ENCODE measurements at regions not wholly inside any gene's neighbourhood (a gene's known extent, or its start where the extent isn't known, plus 50 kb on each side); places are given as distances from the start of the nearest gene placed in this dataset.
"Not testable (repeated sequence)": the region's sequence is repeated elsewhere in the genome, so short reads cannot be mapped to it uniquely, and the experiment has no call there.

DNA sequence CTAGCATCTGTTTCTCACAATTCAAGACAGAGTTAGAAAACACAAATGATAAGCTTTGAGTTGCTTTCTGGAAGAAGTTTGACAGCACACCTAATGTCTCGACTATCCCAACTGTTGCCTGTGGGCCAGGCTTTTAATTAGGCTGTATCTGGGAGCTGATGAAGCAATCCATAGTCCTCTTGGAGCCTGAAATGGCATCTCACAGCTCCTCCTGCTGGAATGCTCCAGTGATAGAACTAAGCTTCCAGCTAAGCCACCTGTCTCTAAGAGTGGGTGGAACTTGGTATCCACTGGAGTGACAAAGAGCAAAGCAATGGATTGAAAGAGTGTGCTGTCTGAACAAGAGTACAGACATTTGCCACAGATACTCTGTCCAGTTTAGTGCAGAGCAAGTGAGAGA is 605.3 kb upstream of the NR5A2 start:
- DNase-seq (ENCODE audit: low read depth in 2 of 2), result no peak

DNA sequence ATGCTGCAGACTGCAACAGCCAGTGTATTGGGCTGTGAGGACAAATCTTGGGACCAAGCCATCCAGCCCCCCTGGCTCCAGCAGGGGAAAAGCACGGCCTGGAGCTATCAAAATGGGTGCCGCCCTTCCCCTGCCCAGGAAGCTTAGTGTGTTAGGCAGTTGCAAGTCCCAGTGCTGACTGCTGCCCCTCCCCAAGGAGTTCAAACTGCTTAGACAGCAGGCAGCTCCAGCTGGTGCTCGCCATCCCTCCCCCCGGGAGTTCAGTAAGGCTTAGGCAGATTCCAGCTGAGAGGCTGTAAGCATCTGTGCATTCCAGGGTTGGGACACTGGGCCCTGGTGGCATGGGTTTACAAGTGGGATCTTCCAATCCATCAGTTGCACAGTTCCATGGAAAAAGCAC is 579.6 kb upstream of the NR5A2 start:
- no peak for DNase-seq (ENCODE audit: low read depth in 2 of 2)

DNA sequence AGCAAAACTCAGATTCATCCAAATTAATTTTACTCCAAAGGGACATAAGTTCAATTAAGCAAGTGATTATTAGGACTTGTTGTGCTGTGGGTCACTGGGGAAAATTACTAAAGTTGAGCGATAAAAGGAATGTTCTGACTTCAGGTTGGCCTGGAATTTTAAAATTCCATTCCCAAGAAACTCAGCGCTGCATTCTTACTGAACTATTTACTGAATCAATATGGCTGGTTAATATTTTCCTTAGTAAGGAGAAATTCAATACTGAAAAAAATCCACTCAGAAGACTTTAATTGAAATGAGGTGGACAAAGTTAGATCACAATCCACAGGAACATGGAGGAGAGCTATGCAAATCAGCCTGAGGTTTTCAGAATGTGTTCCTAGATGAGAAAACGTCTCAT is 578.9 kb upstream of the NR5A2 start:
- DNase-seq (ENCODE audit: low read depth in 2 of 2), result no peak

DNA sequence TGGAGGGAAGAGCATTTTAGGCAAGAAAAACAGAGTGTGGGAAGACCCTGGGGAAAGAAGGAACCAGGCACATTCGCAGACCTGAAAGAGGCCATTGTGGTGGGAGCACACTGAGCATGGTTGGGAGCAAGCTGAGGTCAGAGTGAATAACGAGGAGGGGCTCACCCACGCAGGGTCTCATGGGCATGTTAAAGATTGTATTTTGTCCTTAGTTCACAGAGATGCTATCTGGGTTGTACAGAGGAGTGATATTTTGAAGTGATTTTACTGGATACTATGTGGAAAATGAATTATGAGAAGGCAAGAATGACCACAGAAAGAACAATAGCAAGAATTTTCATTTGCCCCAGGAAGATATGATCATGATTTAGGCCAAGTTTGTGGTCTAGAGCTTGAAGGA is 578.3 kb upstream of the NR5A2 start:
- no peak for DNase-seq (ENCODE audit: low read depth in 2 of 2)

DNA sequence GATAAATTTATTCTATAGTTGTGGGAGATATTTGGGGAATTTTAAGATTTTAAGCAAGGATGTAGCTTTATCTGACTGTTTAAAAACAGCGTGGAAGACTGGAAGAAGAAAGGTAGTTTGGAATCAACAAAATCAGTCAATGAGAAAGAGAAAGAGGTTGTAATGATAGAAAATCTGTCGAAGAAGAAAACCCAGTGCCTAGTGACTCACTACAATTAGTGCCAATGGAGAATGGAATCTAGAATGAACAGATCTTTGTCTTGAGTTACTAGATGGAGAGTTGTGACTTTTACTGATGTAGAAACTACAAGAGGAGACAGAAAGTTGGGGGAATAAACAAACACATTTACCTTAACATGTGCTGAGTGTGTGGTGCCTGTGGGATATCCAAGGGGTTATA is 577.8 kb upstream of the NR5A2 start:
- DNase-seq (ENCODE audit: low read depth in 2 of 2), result no peak

DNA sequence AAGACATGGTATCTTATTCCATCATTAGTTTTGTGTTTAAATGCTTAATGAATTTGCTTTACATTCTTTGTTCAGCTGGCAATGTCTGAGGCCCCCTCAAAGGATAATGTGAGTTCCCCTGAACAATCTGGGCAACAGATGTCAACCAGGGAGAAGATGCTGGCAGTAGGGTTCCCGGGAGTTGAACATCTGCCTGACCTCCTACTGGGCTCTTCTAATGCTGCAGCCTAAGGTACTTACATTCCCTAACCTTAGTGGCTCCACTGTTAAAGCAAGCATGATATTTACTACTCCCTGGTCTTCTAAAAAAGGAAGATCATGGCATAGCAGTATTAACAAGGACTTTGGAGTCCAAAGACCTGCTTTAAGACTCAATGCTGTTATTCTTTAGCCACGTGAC is 574.9 kb upstream of the NR5A2 start:
- no peak for DNase-seq (ENCODE audit: low read depth in 2 of 2)

DNA sequence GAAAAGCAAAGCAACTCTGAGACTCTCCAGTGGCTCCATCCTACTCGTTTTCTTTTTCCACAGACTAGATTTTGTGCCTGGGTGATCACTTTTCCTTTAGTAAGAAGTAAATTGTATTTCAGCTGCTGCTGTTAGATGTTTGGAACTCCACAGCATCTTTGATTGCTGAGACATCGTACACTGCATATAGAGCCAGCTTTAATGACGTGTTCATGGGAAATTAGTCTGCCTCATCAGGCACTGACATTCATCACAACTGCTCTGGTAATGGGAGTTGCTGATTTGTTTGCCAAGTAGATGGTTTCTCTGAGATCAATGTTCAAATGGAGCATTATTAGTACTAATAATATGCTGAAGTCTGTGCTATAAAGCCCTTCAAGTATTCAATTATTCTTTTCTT is 573.8 kb upstream of the NR5A2 start:
- no peak for DNase-seq (ENCODE audit: low read depth in 2 of 2)

DNA sequence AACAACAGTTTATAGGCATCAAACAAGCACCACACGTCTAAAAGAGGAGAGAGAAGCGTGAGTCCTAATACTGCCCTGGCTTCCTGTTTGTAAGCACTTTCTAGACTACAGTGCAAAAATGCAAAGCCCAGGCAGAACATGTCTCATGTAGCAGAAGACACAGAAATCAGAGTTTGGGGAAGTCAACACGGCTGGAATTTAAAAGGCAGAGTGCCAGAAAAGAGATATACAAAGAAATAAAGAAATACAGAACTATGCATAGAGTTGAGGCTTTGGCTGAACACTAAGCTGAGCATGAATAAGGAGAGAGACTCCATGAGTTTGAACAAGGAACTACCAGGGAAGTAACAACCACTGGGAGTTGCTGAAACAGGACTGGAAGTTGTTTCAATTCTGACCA is 566.6 kb upstream of the NR5A2 start:
- no peak for DNase-seq (ENCODE audit: low read depth in 2 of 2)

DNA sequence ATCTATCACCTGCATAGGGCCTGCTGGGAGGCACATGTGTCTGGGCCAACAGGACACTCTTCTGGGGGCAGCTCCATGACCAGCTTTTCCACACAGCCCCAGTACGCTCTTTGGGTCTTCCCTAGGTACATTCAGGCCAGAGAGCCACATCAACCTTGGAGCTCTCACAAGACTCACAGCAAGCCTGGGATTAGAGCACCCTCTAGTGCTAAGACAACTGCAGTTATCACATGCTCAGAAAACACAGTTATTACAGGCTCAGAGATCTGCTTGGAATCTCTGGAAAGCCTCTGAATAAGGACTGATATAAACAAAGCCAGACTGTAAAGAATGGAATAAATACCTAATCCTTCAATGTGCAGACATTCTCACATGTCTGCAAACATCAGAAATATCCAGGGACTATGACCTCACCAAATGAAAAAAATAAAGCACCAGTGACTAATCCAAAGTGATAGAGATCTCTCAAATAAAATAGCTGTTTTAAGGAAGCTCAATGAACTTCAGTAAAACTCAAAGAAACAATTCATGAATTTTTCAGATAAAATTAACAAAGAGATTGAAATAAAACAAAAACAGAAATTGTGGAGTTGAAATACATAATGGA is 563.9 kb upstream of the NR5A2 start:
- DNase-seq (ENCODE audit: low read depth in 2 of 2), result no peak

DNA sequence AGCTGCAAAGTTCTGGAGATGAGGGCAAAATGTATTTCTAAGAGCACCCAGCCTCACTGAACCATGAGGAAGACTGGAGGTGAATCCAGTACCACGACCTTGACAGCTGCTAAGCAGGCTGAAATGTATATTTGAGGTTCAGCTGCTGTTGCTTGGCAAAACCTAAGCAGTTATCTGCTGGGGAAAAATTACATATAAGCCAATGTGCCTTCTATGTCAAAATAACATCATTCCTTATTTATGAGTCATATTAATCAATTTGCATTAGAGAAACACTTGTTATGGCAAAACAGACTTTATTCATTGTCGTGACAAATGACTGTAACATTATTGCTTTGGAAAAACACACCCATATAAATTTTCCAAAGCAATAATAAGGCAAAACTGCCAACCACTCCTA is 560.5 kb upstream of the NR5A2 start:
- no peak for DNase-seq (ENCODE audit: low read depth in 2 of 2)

DNA sequence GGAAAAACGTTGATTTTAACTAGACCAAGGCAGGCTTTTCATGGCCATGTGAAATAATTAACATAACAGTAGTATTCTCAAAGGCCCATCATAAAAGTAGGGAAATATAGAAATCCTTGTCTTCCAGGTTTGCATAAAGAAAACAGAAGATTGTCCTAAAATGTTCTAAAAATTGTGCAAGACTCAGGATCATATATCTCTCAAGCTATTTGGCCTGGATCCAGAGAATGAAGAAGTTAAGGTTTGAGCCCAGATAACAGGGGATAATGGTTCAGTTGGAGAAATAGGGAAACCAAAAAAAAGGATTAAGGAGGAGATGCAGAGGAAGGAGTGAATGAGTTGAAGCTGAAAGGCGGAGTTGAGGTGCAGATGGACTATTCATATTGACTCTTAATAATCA is 555.5 kb upstream of the NR5A2 start:
- no peak for DNase-seq (ENCODE audit: low read depth in 2 of 2)

DNA sequence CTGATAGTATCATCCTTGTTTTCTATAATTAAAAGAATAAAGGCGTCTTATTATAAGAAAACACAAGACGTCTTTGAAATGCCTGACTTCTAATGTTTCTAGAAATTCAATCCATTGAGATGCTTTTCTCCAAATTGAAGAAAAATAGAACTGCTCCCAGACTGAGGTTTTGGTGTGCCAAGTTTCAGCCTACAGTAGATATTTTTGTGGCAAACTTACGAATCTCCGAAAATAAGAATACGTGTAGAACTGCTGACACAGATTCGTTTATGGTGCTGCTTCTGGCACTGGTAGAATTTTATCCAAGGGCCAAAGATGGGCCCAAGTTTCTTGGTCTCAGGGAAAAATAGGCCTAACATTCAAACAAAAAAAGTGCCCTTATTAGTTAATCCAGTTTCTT is 554.5 kb upstream of the NR5A2 start:
- no peak for DNase-seq (ENCODE audit: low read depth in 2 of 2)

DNA sequence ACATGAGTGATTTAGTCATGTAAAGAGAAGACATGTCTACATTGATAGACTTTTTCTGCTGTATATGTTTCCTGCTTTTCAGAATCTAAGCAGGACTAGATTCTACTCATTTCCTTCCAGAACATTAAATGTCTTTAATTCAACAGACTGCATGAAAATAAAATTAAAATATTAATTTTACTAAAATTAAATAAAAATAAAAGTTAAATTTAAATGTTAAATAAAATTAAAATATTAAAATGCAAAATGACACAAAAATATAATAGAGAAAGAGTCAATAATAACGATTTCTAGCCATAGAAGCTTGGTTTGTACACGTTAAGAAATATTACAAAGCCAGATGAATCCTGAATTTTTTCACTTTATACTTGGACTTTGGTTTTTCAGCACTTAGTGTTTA is 552.8 kb upstream of the NR5A2 start:
- no peak for DNase-seq (ENCODE audit: low read depth in 2 of 2)

DNA sequence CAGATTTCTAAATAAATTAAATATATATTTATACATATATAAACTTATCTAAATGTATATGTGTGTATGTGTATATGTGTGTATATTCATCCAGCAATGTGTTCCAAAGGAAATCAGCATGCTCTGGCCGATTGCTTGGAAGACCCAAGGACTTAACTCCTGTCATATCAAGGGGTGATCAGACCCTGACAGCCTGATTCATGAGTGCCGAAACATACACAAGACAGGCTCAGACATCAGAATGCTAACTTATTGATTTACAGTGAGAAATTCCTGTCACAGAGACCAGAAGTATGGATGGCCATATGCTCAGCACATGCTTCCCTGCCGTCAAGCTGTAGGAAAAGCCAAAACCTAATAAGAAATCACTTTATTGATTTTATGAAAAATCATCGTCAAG is 545.1 kb upstream of the NR5A2 start:
- no peak for DNase-seq (ENCODE audit: low read depth in 2 of 2)

DNA sequence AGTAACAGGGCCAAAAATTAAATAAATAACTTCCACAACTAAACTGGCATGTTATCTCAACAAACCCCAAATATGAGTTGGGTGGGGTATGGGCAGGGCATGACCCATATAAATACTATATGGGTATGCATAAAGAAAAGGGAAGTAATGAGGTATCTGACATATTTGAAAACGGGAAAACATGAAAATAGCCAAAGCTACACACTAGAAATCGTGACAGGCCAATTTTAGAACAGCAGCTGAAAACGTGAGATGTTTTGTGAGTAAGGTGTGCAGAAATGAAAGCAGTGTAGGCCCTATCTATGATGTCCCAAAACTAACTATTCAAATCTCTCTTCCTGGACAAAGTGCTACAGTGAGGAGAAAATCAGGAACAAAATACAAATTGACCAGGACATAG is 537.9 kb upstream of the NR5A2 start:
- no peak for DNase-seq (ENCODE audit: low read depth in 2 of 2)

DNA sequence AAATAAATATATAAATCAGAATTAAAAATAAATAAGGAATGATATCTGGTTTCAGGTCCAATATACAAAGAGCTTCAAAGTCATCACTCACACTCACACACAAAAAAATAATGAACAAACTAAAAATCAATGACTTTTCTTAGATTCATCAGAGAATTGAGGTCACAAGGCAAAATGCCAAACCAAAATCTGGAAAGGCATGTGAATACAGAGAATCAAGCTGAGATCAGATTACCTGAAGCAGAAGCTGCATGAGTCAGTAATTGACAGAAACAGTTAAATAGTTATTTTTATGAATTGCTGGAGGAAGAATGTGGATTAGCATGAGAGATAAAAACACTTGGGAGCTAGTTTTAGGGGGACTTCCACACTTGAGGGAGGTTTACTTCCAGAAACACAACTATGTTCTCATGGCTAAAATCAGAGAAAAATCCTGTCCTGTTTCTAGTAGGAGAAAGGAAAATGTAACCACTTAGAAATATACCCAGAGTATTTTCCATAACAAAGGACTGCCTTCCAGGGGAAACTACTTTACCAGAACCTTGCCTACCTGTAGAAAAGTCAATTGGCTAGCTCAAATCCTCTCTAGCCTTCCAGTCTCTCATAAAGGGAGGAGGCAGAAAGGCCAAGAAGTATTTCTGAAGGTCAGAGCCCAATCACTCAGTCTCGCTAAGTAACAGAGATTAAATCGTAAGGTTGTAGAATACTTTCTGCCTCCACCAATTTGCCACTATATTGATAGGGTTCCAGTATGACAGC is 536.6 kb upstream of the NR5A2 start:
- no peak for DNase-seq (ENCODE audit: low read depth in 2 of 2)

DNA sequence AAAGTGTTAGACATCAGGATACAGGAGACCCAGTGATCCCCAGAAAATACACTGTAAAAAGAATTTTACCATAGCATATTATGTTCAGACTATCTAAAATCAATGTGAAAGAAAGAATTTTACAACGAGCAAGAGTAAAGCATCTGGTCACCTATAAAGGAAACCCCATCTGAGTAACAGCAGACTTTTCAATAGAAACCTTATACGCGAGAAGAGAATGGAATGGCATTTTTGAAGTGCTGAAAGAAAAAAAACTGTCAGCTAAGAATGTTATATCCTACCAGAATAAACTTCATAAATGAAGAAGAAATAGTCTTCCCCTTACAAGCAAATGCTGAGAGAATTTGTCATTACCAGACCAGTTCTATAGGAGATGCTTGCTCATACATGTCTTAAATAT is 532.1 kb upstream of the NR5A2 start:
- no peak for DNase-seq (ENCODE audit: low read depth in 2 of 2)

DNA sequence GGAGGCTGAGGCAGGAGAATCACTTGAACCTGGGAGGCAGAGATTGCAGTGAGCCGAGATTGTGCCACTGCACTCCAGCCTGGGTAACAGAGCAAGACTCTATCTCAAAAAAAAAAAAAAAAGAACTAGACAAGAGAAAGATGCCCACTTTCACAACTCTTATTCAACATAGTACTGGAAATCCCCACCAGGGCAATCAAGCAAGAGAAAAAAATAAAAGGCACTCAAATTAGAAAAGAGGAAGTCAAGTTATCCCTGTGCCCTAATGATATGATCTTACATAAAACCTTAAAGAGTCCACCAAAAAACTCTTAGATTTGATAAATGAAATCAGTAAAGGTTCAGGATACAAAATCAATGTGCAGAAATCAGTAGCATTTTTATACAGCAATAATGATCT is 528.7 kb upstream of the NR5A2 start:
- DNase-seq (ENCODE audit: low read depth in 2 of 2), result not testable (repeated sequence)

DNA sequence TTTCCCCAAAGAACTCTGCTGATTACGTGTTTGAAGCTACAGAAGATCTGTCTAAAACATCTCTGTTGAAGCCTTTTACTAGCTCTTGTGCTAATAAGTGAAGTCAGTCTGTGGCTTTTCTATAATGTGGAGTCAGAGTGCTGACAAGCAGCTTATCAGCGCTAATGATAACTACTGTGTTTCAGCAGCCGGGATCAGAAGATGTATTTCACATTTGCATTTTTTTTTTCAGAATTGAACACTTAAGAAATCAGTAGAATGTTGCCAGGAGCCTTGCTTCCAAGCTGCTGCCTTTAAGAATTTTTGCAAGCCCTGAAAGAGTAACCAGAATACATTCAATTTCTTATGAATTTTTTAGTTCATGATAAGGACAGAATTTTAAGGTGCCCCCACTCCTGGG is 519.4 kb upstream of the NR5A2 start:
- no peak for DNase-seq (ENCODE audit: low read depth in 2 of 2)

DNA sequence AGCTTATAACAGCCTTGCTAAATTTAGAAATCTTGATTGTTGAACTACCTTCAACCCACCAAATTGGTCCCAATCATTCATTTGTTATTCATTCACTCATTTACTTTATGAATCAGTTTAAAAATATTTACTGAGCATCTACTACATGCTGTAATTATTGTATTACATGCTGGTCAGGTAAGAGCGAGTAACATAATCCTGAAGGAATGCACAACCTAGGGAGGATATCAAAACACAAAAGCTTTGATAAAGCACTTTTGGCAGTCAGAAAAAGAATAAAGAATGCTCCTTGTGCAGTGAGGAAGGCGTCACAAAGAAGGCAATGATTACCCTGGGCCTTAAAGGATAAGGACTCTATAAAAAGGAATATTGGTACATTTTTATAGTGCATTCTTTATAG is 518.9 kb upstream of the NR5A2 start:
- no peak for DNase-seq (ENCODE audit: low read depth in 2 of 2)

DNA sequence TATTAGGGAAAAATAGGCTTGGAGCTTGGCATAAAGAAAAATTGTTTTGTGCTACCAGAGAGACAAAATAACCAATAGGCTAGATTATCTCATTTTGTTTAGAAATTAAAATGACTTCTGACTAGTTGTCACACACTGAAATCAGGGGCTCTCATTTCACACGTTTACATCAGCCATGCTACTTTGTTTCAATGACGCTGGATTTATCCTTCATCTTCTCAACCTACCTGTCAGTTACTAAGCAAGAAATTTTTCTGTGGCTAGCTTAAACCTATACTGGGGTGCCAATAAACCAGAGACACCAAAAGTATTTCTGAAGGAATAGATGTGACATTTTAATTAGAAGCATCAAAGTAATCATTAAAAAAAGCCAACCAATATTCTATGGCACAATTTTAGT is 518.1 kb upstream of the NR5A2 start:
- no peak for DNase-seq (ENCODE audit: low read depth in 2 of 2)

DNA sequence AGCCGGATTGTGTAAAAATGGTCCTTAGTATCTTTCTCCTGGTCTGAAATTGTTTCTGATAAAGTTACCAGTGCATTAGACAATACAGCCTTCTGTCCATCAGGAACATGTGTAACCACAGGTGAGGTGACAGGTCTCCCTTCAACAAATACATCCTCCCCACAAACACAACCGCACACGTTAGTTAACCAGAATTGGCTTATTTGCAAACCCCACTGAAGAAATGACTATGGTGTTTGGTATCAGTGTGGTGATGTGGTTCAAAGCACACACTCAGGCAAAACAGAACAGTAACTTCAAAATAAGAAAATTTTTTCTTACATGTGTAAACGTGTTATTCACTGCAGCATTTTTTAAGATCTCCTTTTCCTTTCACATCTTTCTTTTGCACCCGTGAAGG is 517.2 kb upstream of the NR5A2 start:
- DNase-seq (ENCODE audit: low read depth in 2 of 2), result no peak

DNA sequence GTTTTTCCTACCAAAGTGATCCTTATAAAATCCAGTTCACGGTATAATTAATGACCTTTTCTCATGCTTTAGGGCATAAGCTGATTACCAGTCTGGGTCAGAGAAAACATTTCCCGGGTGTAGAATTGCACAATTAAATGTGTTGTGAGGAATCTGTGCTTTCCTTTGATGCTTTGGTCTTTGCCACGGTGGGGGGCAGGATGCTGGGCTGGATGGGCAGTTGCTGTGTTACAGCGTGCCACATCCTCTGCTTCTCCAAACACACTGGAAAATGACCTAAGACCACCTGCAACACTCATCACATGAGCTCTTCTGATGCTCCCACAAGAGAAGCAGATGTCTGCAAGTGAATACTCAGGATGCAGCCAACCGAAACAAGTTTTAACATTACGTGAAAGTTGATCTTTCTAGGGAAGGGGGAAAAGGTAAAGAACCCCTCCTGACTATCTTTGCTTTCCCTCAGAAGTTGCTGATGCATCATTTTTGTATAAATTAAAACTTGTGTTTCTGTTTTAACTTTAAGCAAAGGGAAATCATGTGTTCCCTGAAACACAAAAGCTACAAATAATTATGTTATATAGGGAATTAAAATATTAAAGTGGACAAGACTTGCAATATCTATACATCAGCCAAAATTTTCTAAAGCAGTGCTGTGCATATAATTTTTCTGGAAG is 515.3 kb upstream of the NR5A2 start:
- DNase-seq (ENCODE audit: low read depth in 2 of 2), result no peak
